ENCODE measurements at regions not wholly inside any gene's neighbourhood (a gene's known extent, or its start where the extent isn't known, plus 50 kb on each side); places are given as distances from the start of the nearest gene placed in this dataset.
"Not testable (repeated sequence)": the region's sequence is repeated elsewhere in the genome, so short reads cannot be mapped to it uniquely, and the experiment has no call there.

GRCh38 chr10:121242741-121243608 is 355.3 kb downstream of the FGFR2 start:
- DNase-seq = no peak

GRCh38 chr10:121243609-121244241 is 354.5 kb downstream of the FGFR2 start:
- no peak for DNase-seq

GRCh38 chr10:121244818-121245217 is 353.4 kb downstream of the FGFR2 start:
- DNase-seq = no peak

GRCh38 chr10:121245754-121246153 is 352.5 kb downstream of the FGFR2 start:
- no peak for DNase-seq

- no peak for DNase-seq
Observed at GRCh38 chr10:121248266-121248665, 350.0 kb downstream of the FGFR2 start.

GRCh38 chr10:121250995-121251764 is 347.1 kb downstream of the FGFR2 start:
- no peak for DNase-seq

- no peak for DNase-seq
Observed at GRCh38 chr10:121252756-121253155, 345.5 kb downstream of the FGFR2 start.

DNA sequence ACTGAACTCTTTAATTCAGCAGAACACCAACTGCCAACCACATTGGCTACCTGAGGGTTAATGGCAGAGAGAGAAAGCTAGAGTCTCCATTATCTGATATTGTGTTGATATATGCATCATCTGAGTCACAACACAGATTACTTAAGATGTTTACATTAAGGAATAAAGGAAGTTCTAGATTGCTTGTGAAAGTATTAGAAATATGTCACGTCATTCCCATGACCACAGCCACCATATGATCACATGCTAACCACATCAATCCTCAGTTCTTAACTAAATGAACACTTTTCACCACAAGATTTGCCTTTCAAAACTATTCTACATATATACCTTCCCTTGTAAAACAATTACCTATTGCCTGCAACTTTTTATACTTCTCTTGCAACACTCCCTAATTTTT is 337.9 kb downstream of the FGFR2 start:
- no peak for DNase-seq

- DNase-seq = no peak
Observed at GRCh38 chr10:121261665-121262064, 336.6 kb downstream of the FGFR2 start.

DNA sequence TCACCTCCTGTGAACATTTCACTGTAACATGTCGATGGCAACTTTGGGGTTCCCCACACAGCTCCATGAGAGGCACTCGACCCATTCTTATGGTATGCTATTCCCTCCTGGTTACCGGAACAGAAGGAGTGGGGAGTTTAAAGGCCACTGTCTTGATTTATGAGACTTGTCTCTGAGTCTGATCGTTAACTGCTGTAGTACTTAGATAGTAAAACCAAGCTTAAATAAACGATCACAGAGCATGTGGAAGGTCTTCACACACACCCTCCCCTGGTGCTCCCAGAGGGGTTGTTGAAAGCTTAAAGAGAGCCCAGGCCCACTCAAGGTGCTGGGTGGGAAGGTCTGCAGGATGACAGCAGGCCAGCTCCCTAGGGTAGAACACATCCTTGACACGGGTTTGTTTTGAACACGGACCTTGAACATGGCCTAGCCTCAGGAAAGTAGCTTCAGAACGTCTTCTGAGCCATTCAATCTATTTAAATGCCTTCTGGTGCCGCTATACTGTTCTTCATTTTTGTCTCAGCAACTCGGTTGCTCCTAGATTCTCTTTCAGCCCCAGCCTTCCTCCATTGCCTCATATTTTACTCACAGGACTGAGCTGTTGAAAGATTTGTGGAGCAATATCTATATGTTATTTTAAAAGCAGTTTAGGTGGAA is 335.3 kb downstream of the FGFR2 start:
- DNase-seq = no peak

DNA sequence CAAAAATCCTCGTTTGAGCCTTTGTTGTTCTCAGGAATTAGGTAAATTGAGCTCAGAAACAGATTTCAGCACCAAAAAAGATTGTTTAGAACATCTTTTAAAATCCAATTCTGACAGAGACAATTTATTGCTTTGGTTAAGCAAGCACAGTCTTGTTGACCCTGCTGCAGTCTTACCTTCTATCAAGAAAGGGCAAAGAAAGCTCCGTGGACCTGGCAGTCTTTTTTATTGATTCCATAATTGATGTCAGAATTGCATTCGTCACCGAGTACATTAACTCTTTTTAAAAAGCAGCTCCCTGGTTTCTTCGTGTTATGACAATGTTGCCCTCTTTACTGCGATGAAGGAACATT is 334.8 kb downstream of the FGFR2 start:
- DNase-seq = no peak

DNA sequence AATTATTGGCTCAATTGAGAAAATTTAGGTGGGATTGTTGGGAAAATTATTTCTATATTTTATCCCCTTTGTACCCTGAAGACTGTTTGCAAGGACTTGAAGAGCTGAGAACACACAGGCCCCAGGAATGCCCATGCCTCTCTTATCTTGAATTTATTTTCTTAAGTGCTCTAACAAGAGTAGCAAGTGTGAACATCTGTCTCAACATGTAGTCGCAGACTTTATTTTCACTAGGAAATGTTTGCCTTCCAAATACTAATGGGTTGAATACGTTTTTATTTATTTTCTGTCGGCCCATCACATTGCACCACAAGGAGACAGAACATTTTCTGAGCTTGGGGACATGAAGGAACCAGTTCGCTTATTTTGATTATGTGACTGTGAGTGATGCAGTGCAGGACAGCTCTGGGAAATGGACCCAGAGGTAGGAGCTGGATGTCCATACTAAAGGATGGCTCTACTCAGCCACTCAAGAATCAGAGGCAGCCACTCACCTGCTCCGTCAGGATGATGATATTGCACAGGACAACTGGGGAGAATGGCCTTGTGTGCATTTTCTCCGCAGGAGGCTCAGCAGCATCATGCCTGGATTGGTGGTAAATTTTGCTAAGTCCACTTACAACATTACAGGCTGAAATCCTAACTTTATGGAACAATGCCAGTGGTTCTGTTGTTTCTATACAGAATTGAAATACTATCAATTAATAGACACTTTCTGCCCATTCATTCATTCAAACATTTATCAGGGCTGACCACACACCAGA is 332.7 kb downstream of the FGFR2 start:
- no peak for DNase-seq

GRCh38 chr10:121266370-121266769 is 331.9 kb downstream of the FGFR2 start:
- DNase-seq = no peak

DNA sequence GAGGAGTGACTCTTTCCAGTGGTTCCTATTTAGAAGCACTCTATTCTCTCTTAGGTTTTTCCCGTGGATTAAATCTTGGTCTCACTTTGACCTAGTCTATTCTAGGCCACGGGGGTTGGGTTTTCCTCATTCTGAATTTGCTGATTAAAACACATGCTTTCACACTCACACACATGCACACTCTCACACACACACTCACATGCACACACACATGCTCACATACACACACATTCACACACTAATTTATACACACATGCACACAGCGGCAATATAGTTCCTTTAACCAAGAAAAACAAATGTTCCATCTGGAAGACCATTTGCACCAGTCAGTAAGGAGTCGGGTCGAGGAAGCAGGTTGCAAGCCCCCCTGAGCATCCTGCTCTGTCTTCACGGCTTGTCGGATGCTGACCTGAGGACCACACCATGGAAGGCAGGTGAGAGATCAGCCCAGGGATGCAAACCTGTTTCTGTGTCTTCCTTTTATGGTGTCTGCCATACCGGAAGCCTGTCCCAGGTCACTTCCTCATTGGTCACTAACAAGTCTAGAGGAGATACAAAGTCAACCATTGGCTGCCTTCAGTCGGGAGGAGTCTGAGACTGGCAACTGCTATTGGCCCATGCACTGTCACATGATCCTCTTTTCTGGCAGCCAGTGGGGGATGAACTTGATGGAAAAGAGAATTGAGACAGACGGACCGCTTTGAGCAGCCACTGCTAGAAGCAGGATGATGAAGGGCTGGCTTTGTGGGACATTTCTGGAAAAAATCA is 330.8 kb downstream of the FGFR2 start:
- DNase-seq = no peak

GRCh38 chr10:121268363-121268762 is 329.9 kb downstream of the FGFR2 start:
- DNase-seq = no peak

- DNase-seq = no peak
Observed at GRCh38 chr10:121268863-121269432, 329.3 kb downstream of the FGFR2 start.

DNA sequence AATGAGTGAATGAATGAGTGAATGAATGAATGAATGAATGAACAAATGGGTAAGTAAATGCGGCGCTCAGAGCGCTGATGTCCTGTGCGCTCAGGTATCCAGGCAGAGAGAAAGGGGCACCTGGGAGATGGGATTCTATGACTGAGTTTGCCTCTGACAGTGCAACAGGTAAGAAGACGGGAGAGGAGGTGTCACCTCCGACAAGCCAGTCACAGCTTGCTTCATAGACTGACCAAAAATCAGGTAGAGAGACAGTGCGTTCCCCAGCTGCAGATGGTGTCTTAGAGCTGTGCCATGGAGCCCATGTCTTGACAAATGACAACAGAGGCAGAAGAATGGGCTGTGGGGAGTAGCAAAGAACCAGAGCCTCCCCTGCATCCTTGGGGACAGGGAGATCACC is 327.3 kb downstream of the FGFR2 start:
- DNase-seq = no peak

- DNase-seq = no peak
Observed at GRCh38 chr10:121276046-121276445, 322.2 kb downstream of the FGFR2 start.

DNA sequence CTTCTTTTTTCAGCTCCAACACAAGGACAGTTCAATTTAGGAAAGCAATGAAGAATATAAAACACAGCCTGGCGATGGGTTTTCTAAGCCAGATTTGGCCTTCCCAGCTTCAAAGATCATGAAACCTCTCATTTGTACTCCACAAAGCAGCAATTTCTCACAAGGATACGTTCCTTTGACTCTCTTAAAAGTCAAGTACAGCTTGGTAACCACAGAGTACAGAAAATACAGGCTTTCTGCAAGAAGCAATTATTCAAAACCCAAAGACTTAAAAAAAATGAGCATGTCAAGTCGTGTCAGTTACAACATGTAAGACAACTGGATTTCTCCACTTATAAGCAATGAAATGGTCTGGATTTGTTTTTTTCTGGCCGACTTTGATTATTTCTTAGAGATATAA is 321.4 kb downstream of the FGFR2 start:
- no peak for DNase-seq

DNA sequence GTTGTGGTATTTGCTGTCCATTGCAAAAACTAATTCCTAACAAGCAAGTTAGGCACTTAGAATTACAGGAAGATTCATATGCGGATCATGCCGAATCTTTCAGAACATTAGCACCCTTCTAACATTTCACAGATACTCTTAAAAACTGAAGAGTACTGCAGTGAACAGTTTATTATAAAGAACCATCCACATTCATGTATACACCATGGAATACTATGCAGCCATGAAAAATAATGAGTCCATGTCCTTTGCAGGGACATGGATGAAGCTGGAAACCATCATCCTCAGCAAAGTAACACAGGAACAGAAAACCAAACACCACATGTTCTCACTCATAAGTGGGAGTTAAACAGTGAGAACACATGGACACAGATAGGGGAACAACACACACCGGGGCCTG is 319.9 kb downstream of the FGFR2 start:
- not testable (repeated sequence) for DNase-seq

DNA sequence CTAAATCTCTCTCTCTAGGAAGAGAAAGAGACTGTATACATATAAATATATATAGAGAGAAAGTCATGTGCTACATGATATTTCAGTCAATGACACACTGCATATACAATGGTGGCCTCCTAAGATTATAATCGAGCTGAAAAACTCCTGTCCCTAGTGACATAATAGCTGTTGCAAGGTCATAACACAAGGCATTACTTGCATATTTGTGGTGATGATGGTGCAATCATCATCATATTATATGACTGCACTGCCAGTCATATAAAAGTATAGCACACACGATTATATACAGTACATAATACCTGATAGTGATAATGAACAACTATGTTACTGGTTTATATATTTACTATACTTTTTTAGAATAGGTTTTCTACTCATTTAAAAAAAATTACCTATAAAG is 316.7 kb downstream of the FGFR2 start:
- DNase-seq = no peak
